ENCODE measurements at regions not wholly inside any gene's neighbourhood (a gene's known extent, or its start where the extent isn't known, plus 50 kb on each side); places are given as distances from the start of the nearest gene placed in this dataset.
"Not testable (repeated sequence)": the region's sequence is repeated elsewhere in the genome, so short reads cannot be mapped to it uniquely, and the experiment has no call there.

DNA sequence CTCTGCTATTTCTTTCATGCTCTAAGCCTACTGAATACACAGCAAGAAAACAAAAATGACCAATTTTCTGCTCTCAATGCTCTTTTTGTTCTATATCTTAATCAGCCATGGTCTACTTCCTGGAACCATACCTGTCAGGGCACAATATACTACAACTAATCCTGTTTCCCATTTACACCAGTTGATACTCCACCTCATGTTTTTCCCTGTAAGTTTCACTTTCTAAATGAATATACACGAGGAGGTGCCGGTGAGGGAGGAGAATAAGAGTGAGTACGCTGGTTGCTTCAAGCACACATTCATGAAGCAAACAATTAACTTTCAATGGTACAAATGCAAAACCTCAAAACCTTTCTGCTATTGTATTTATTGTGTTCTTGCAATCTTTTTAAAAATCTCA, 443.1 kb upstream of the ID4 start:
- no peaks in the 10 kb centered on the region for H3K4me1 Mint-ChIP-seq
- TF ChIP-seq, protein P1, sequence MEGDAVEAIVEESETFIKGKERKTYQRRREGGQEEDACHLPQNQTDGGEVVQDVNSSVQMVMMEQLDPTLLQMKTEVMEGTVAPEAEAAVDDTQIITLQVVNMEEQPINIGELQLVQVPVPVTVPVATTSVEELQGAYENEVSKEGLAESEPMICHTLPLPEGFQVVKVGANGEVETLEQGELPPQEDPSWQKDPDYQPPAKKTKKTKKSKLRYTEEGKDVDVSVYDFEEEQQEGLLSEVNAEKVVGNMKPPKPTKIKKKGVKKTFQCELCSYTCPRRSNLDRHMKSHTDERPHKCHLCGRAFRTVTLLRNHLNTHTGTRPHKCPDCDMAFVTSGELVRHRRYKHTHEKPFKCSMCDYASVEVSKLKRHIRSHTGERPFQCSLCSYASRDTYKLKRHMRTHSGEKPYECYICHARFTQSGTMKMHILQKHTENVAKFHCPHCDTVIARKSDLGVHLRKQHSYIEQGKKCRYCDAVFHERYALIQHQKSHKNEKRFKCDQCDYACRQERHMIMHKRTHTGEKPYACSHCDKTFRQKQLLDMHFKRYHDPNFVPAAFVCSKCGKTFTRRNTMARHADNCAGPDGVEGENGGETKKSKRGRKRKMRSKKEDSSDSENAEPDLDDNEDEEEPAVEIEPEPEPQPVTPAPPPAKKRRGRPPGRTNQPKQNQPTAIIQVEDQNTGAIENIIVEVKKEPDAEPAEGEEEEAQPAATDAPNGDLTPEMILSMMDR (IDR thresholded peaks at IDR 0.05; ENCODE audit: unreplicated experiment in 3 of 3), result no peak
- peaks cover under 1% of the 10 kb centered on the region for H3K9me3 Mint-ChIP-seq
- no peaks in the 10 kb centered on the region for H3K36me3 Mint-ChIP-seq (ENCODE audit: low read depth)
- no peak overlapping the region for H3K4me3 Mint-ChIP-seq
- H3K27ac Mint-ChIP-seq, result no peak overlapping the region
- no peaks in the 10 kb centered on the region for H3K27me3 Mint-ChIP-seq (ENCODE audit: low read depth)

DNA sequence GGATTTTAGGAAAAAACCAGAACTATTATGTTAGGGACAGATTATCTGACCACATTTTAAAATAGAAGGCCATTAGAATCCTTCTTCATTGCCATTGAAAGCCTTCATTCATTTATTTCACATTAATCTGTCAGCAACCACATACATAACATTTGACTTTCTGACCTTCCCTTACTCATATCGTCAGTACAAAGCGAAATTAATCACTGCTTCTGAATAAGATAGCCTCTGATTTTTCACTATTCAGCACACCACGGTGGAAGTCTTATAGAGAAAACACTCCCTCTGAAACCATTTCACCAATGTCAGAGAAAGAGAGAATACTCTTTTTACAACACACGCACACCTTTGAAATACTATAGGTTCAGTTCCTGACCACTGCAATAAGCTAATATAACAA, 442.5 kb upstream of the ID4 start:
- TF ChIP-seq, protein P1 (IDR thresholded peaks at IDR 0.05; ENCODE audit: unreplicated experiment in 3 of 3), result no peak
- Mint-ChIP-seq H3K4me3 (no peak overlapping the region), H3K36me3 (ENCODE audit: low read depth) (no peaks in the 10 kb centered on the region), H3K27me3 (ENCODE audit: low read depth) (no peaks in the 10 kb centered on the region), H3K4me1 (no peaks in the 10 kb centered on the region), H3K9me3 (peaks cover 5% of the 10 kb centered on the region), H3K27ac (no peak overlapping the region)

DNA sequence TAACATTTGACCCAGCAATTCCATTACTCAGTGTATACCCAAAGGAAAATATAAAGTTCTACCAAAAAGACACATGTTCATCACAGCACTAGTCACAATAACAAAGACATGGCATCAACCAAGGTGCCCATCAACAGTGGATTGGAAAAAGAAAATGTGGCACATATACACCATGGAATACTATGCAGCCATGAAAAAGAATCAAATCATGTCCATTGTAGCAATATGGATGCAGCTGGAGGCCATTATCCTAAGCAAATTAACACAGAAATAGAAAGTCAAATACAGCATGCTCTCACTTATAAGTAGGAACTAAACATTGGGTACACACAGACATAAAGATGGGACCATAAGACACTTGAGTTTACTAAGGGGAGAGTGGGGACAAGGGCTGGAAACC, 441.9 kb upstream of the ID4 start:
- no peak overlapping the region for H3K4me3 Mint-ChIP-seq
- peaks cover 6% of the 10 kb centered on the region for H3K9me3 Mint-ChIP-seq
- TF ChIP-seq, protein P1 (IDR thresholded peaks at IDR 0.05; ENCODE audit: unreplicated experiment in 3 of 3), result no peak
- no peak overlapping the region for H3K27ac Mint-ChIP-seq
- H3K36me3 Mint-ChIP-seq (ENCODE audit: low read depth), result no peaks in the 10 kb centered on the region
- H3K4me1 Mint-ChIP-seq, result no peaks in the 10 kb centered on the region
- no peaks in the 10 kb centered on the region for H3K27me3 Mint-ChIP-seq (ENCODE audit: low read depth)

DNA sequence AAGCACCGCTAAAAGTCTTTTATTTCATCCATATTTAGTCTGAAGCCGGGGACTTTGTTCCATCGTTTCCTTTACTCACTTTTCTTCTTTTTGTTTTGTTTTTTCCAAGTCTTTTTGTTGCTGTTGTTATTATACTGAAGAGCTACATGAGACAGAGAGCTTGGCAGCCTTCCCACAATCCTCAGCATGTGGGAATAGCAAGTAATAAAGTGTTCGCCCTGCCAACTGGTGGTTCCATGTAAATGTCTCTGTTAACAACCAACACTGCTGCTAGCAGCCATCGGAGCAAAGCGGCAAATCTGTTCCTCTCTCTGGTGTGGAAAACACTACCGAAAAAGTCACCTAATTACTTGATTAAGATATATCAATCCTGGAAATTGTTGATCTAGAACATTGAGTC, 437.8 kb upstream of the ID4 start:
- Mint-ChIP-seq H3K4me3 (no peak overlapping the region), H3K4me1 (no peaks in the 10 kb centered on the region), H3K9me3 (peaks cover 26% of the 10 kb centered on the region), H3K27me3 (ENCODE audit: low read depth) (no peaks in the 10 kb centered on the region), H3K27ac (no peak overlapping the region), H3K36me3 (ENCODE audit: low read depth) (peaks cover 5% of the 10 kb centered on the region)
- TF ChIP-seq, protein P1 (IDR thresholded peaks at IDR 0.05; ENCODE audit: unreplicated experiment in 3 of 3), result no peak

DNA sequence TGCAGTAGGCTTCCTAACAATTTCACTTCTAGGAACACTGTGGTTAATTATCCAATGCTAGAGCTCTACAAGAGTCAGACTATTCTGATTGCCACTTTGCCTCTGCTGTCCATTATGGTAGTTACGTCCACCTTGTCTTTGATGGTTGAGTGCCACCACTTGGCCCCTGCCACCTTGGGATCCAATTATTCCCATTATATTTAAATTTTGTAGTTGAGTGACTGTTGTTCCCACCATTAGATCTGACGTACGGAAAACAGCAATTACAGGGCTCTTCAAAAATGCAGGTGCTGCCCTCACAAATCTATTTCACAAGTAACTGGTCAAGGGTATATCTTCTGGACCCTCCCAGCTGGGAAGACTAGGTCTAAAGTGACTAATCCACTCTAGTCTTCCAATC, 432.3 kb upstream of the ID4 start:
- peaks cover 54% of the 10 kb centered on the region for H3K9me3 Mint-ChIP-seq
- H3K36me3 Mint-ChIP-seq (ENCODE audit: low read depth), result peaks cover 18% of the 10 kb centered on the region
- H3K4me1 Mint-ChIP-seq; H3K27me3 Mint-ChIP-seq (ENCODE audit: low read depth); H3K27ac Mint-ChIP-seq; H3K4me3 Mint-ChIP-seq: not testable (repeated sequence)

DNA sequence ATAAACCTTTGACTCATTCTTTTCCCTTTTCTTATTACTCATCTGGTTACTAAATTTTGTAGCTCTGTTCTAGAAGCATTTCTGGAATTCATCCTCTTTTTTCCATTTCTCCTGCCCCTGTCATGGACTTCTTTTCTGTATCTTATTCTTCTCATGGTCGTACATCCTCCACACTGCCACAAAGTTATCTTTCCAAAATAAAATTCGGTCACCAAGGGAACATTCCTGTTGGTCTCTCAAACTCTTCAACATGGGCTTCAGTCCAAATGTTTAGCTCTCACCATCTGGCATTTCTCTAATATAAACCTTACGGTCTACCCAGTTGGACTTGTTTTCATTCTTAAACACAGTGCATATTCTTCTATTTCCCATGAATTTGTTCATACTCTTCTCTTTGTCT, 428.8 kb upstream of the ID4 start:
- H3K9me3 Mint-ChIP-seq, result peaks cover 39% of the 10 kb centered on the region
- no peaks in the 10 kb centered on the region for H3K4me1 Mint-ChIP-seq

More for the DNA sequence above, 428.8 kb upstream of the ID4 start:
- H3K27ac Mint-ChIP-seq, result no peak overlapping the region
- no peak overlapping the region for H3K4me3 Mint-ChIP-seq
- TF ChIP-seq, protein P1 (IDR thresholded peaks at IDR 0.05; ENCODE audit: unreplicated experiment in 3 of 3), result no peak
- H3K27me3 Mint-ChIP-seq (ENCODE audit: low read depth), result no peaks in the 10 kb centered on the region
- peaks cover 13% of the 10 kb centered on the region for H3K36me3 Mint-ChIP-seq (ENCODE audit: low read depth)

Data from nephron (organoid).